ENCODE measurements at regions not wholly inside any gene's neighbourhood (a gene's known extent, or its start where the extent isn't known, plus 50 kb on each side); places are given as distances from the start of the nearest gene placed in this dataset.

DNA sequence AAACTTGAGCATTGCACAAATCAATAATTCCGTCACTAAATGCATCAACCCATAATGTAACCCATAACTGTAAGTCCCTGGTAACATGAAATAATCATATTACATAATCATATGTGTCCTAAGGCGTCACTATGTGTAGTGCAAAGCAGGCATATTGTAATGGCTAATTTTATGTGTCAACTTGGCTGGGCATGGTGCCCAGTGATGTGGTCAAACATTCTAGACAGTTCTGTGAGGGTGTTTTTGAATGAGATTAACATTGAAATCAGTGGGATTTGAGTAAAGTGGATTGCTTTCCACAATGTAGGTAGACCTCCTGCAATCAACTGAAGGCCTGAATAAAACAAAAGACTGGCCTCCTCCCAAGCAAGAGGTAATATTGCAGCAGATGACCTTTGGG is 794.4 kb upstream of the ACO1 start:
- TF ChIP-seq, protein P1, sequence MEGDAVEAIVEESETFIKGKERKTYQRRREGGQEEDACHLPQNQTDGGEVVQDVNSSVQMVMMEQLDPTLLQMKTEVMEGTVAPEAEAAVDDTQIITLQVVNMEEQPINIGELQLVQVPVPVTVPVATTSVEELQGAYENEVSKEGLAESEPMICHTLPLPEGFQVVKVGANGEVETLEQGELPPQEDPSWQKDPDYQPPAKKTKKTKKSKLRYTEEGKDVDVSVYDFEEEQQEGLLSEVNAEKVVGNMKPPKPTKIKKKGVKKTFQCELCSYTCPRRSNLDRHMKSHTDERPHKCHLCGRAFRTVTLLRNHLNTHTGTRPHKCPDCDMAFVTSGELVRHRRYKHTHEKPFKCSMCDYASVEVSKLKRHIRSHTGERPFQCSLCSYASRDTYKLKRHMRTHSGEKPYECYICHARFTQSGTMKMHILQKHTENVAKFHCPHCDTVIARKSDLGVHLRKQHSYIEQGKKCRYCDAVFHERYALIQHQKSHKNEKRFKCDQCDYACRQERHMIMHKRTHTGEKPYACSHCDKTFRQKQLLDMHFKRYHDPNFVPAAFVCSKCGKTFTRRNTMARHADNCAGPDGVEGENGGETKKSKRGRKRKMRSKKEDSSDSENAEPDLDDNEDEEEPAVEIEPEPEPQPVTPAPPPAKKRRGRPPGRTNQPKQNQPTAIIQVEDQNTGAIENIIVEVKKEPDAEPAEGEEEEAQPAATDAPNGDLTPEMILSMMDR (IDR thresholded peaks at IDR 0.05; ENCODE audit: low read length) = no peak
- TF ChIP-seq EZH2phosphoT487 (IDR thresholded peaks at IDR 0.05; ENCODE audit: low read length) = no peak
